ENCODE measurements at regions not wholly inside any gene's neighbourhood (a gene's known extent, or its start where the extent isn't known, plus 50 kb on each side); places are given as distances from the start of the nearest gene placed in this dataset.
A peak's percentile ranks its signal among the peaks of the same experiment; 100 is the strongest.

DNA sequence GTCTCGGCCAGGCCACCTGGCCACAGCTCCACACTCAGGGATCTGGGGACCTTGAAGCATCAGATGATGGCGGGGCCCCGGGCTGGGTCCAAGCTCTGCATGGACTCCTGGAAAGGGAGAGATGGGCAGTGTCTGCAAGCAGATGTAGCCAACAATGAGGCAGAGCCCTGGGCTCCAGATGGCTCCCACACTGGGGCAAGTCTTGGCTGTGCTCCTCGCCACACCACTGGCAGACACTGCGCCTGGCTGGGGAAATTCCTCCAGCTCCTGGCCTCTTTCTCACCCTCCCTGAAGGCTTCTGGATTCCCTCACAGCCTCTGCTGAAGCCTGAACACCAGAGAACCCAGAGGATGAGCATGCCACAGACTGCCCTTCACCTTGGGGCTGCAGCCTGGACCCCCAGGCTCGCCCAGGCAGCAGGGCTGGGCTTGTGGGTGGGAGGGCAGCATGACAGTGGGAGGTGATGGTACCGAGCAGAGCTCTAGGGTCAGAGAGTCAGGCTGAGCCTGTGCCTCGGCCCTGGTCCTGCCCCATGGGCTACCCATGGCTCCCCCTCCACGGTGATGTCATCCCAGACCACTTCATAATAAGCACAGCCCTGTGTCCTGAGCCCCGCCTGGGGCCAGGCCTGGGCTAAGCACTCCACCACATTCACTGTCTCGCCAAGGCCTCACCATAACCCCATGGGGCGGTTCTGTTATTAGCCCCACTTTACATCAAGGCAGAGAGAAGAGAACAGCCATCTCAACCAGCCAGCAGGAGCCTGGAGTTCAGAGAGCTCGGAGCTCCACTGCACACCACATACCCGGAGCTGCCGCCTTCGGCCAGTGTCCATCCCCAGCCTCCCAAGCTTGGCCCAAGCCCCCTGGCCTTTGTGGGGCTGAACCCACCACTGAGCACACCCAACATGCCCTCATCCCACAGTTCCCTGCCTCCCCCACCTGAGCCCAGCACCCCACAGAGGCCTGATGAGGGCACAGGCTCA, 62.2 kb upstream of the ADAMTS2 start:
- Histone ChIP-seq H3K4me3 (no peak overlapping the region), H3K36me3 (no peaks in the 10 kb centered on the region), H3K9me3 (no peaks in the 10 kb centered on the region), H3K27me3 (no peaks in the 10 kb centered on the region), H3K27ac (no peak overlapping the region), H3K4me1 (no peaks in the 10 kb centered on the region)
- peak; percentile 61 for DNase-seq (ENCODE audit: low spot score)
- TF ChIP-seq, protein P1, sequence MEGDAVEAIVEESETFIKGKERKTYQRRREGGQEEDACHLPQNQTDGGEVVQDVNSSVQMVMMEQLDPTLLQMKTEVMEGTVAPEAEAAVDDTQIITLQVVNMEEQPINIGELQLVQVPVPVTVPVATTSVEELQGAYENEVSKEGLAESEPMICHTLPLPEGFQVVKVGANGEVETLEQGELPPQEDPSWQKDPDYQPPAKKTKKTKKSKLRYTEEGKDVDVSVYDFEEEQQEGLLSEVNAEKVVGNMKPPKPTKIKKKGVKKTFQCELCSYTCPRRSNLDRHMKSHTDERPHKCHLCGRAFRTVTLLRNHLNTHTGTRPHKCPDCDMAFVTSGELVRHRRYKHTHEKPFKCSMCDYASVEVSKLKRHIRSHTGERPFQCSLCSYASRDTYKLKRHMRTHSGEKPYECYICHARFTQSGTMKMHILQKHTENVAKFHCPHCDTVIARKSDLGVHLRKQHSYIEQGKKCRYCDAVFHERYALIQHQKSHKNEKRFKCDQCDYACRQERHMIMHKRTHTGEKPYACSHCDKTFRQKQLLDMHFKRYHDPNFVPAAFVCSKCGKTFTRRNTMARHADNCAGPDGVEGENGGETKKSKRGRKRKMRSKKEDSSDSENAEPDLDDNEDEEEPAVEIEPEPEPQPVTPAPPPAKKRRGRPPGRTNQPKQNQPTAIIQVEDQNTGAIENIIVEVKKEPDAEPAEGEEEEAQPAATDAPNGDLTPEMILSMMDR (IDR thresholded peaks at IDR 0.05), result no peak

DNA sequence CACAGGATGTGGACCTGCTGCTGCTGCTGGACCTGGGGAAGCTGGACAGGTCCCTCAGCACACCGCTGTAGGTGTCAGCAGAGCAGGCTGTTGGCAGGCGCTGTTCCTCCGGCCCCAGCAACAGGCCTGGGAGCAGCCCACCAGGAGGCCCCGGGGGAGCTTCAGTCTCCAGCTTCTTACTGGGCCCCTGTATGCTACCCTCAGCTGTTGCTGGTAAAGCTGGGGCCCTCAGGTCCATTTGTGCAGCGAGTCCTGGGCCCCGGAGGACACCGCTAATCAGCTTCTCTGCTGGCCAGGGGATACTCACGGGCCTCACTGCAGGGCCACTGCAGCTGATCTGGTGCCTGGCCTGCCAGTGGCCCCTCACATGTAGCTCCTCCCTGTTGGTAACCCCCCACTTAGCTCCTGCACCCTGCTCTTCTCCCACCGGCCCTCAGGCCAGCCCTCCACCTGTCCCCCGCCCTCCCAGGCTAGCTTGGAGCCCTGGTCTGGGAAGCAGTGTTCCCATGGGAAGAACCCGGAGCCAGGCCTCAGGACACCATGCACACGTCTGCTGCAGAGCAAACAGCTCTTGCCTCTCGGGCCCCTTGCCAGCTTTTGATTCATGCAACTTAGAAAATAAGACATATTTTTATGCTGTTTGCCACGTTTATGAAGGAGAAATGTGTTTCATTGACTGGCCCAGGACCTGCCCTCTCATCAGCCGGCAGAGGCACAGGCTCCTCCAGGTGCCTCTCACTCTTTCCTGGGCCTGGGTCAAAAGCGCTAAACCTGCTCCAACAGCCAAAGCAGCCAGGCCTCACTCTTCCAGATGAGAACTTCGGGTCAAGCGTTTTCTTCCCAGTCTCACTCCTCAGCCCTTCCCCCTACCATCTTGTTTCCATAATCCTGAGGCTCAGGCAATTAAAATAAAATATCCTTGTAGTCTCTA, 61.0 kb upstream of the ADAMTS2 start:
- Histone ChIP-seq H3K4me3 (no peak overlapping the region), H3K36me3 (no peaks in the 10 kb centered on the region), H3K27ac (no peak overlapping the region), H3K9me3 (no peaks in the 10 kb centered on the region), H3K27me3 (no peaks in the 10 kb centered on the region), H3K4me1 (no peaks in the 10 kb centered on the region)
- DNase-seq (ENCODE audit: low spot score), result peak; percentile 65
- TF ChIP-seq, protein P1 (IDR thresholded peaks at IDR 0.05), result no peak

DNA sequence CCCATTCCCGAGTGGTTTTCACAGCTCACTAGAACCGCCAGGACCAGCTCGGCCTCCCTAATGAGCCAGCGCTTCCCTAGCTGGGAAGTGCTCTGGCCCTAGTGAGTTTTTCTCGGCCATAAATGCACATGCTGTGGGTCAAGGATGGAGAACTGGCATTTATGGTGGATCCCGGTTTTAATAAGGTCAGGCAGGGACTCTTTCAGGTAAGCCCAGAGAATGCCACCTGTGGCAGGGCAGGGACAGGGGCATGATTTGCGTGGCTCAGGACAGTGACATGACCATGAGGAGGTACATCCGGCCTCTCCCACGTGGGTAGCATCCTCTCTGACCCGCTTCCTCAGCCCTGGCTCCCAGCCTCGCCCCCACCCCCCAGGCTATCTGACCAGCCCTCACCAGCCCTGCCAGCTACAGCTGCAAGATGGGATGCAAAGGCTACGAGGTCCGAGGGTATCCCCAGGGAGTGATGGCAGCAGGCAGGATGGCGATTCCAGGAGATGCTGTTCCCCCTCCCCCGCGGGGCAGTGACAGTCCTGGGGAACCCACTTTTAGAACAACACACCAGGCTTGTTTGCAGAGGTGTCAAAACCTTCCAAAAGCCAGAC, 60.3 kb upstream of the ADAMTS2 start:
- H3K4me3 ChIP-seq, result no peak overlapping the region
- H3K27me3 ChIP-seq, result no peaks in the 10 kb centered on the region
- no peak overlapping the region for H3K27ac ChIP-seq
- H3K36me3 ChIP-seq, result no peaks in the 10 kb centered on the region
- TF ChIP-seq, protein P1 (IDR thresholded peaks at IDR 0.05), result no peak
- H3K9me3 ChIP-seq, result peaks cover 1 to 2% of the 10 kb centered on the region in 2 donors
- DNase-seq (ENCODE audit: low spot score), result no peak
- no peaks in the 10 kb centered on the region for H3K4me1 ChIP-seq

DNA sequence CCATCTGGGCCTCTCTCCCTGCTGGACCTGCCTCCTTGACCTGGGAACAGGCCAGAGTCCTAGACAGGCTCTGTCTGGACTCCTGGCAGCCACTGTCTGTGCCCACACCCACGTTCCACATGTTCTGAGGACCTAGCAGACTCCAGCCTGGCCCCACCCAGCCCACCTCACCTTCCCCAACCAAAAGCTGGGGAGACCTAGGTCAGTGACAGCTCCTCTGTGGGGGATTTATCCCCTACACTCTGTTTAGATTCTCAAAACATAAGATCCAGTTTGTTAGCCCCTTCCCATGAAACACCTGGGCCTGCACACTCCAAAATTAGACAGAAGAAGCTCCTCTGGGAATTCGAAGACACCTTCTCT, 59.8 kb upstream of the ADAMTS2 start:
- peaks cover 5 to 6% of the 10 kb centered on the region in 2 donors for H3K9me3 ChIP-seq
- H3K4me1 ChIP-seq, result no peaks in the 10 kb centered on the region
- H3K36me3 ChIP-seq, result no peaks in the 10 kb centered on the region
- no peak for DNase-seq (ENCODE audit: low spot score)
- no peak overlapping the region for H3K27ac ChIP-seq
- TF ChIP-seq, protein P1 (IDR thresholded peaks at IDR 0.05), result no peak
- no peak overlapping the region for H3K4me3 ChIP-seq
- no peaks in the 10 kb centered on the region for H3K27me3 ChIP-seq

DNA sequence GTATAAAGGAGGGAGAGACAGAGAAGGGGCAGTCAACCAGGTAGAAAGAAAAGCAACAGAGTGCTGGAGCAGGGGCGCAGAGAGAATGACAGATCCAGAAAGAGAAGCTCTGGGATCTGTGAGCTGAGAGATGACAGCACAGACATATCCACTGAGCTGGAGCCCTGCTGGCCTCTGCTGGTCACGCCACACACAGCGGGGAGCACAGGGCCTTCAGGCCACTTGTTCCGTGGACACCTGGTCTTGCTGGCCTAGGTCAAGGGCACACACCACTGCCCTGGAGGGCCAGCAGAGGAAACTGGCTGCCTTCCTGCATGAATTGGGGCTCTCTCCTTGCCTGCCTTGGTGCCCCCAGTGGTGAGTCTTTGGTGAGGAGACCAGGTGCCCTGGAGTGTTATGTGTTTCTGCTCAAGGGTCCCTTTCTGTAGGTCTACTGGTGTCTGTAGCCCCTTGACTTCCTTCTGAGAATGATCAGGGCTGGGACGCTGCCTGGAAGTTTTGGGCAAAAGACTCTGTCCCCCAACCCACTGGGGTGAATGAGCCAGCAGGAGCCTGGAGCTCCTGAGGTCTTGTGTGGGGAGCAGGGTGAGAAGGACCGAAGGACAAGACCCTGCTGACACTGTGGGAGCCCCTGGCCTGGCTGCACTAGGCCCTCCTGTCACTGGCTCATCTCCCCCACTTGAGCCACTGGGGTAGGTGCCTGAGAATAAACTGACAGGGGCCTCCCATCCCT, 59.2 kb upstream of the ADAMTS2 start:
- H3K36me3 ChIP-seq, result no peaks in the 10 kb centered on the region
- DNase-seq (ENCODE audit: low spot score), result peak; percentile 49

More for the DNA sequence above, 59.2 kb upstream of the ADAMTS2 start:
- H3K4me1 ChIP-seq, result no peaks in the 10 kb centered on the region
- H3K4me3 ChIP-seq, result no peak overlapping the region
- no peaks in the 10 kb centered on the region for H3K27me3 ChIP-seq
- peaks cover 5 to 12% of the 10 kb centered on the region in 2 donors for H3K9me3 ChIP-seq
- TF ChIP-seq, protein P1 (IDR thresholded peaks at IDR 0.05), result peak in 1 of 2 donors; percentile 40
- H3K27ac ChIP-seq, result no peak overlapping the region
